Endothelial cell of umbilical vein (primary cell): ENCODE measurements at regions not wholly inside any gene's neighbourhood (a gene's known extent, or its start where the extent isn't known, plus 50 kb on each side); places are given as distances from the start of the nearest gene placed in this dataset.

ENCODE experiments used
- BruUV-seq: library from RNA; stranded (reverse); fragments of 400-500 nt; replicated peaks from 2 replicates; lab custom pipeline; 2021; lab: Mats Ljungman, UMichigan
- CTCF ChIA-PET: fragments of 300-600, 350-600 bp; sonication (Branson Sonifier 250); formaldehyde crosslinking; loops from one replicate; lab custom pipeline; 2021; ENCODE audit warnings: antibody characterized with exemption, inconsistent platforms; lab: Charles Lee
- POLR2A ChIA-PET: fragments of 300-600, 350-600 bp; sonication (Branson Sonifier 250); formaldehyde crosslinking; loops from one replicate; lab custom pipeline; 2021; ENCODE audit warnings: antibody characterized with exemption, inconsistent platforms; lab: Charles Lee
- DNase-seq: peaks from one replicate; pipeline ENCODE4 v3.0.0-alpha.2; 2011; ENCODE audit warnings: low read depth, low spot score
- FAIRE-seq: peaks from 2 replicates; lab custom pipeline; 2011; peaks lifted over from hg19 to GRCh38; lab: Jason Lieb, UNC
- H2AFZ ChIP-seq: 2 replicates; pipeline ENCODE4 v1.6.0; 2012; ENCODE audit warnings: low read depth, low read length, control low read depth, inconsistent platforms
- H3K27ac ChIP-seq: 2 replicates; pipeline ENCODE4 v1.5.1; 2011; ENCODE audit warnings: low read depth, mild to moderate bottlenecking, control low read depth, low read length, moderate library complexity; ENCODE audit not compliant: insufficient read depth
- H3K27me3 ChIP-seq, 2 experiments: 2 replicates each; pipeline versions ENCODE4 v1.6.0 to v1.6.1; 2011; ENCODE audit warnings: low read length in 2 of 2, mixed read lengths in 1 of 2; ENCODE audit not compliant: control insufficient read depth in 2 of 2, insufficient read depth in 2 of 2
- H3K36me3 ChIP-seq, 2 experiments: 2 replicates in 1 of 2; 3 replicates in 1 of 2; pipeline ENCODE4 v1.5.1; 2011; ENCODE audit warnings: low read length in 2 of 2, mild to moderate bottlenecking in 1 of 2, moderate library complexity in 1 of 2; ENCODE audit not compliant: control insufficient read depth in 2 of 2, insufficient read depth in 2 of 2; ENCODE audit errors: extremely low read depth in 1 of 2
- H3K4me1 ChIP-seq: 3 replicates; pipeline ENCODE4 v1.5.1; 2011; ENCODE audit warnings: mild to moderate bottlenecking, low read length; ENCODE audit not compliant: control insufficient read depth, insufficient read depth; ENCODE audit errors: extremely low read depth
- H3K4me2 ChIP-seq: 2 replicates; pipeline ENCODE4 v1.6.1; 2011; ENCODE audit warnings: low read length, control low read depth, mixed read lengths; ENCODE audit not compliant: insufficient read depth
- H3K4me3 ChIP-seq, 3 experiments: fragments of 200-600 bp in 1 of 3; sonication (generic), shearing (Covaris generic) in 1 of 3; replicated peaks in 1 of 3; 2 replicates each; pipeline ENCODE4 v1.5.1; 2011 to 2016; ENCODE audit warnings: control low read depth in 3 of 3, low read length in 3 of 3, mild to moderate bottlenecking in 2 of 3, inconsistent platforms in 1 of 3, low read depth in 1 of 3, moderate library complexity in 1 of 3; ENCODE audit not compliant: insufficient read depth in 1 of 3
- H3K79me2 ChIP-seq: 2 replicates; pipeline ENCODE4 v1.6.0; 2012; ENCODE audit warnings: low read length, inconsistent platforms; ENCODE audit not compliant: control insufficient read depth, insufficient read depth
- H3K9ac ChIP-seq: replicated peaks from 2 replicates; pipeline ENCODE3; 2011; ENCODE audit warnings: low read length, control low read depth; ENCODE audit not compliant: insufficient read depth; ENCODE audit errors: extremely low read depth
- H3K9me1 ChIP-seq: replicated peaks from 3 replicates; pipeline ENCODE4 v1.6.0; 2011; ENCODE audit warnings: mild to moderate bottlenecking, low read length; ENCODE audit not compliant: control insufficient read depth, insufficient read depth; ENCODE audit errors: extremely low read depth
- H3K9me3 ChIP-seq: replicated peaks from 2 replicates; pipeline ENCODE4 v1.5.1; 2012; ENCODE audit warnings: low read length, inconsistent platforms; ENCODE audit not compliant: control insufficient read depth, insufficient read depth
- H4K20me1 ChIP-seq: replicated peaks from 2 replicates; pipeline ENCODE3; 2011; ENCODE audit warnings: mild to moderate bottlenecking, low read length; ENCODE audit not compliant: control insufficient read depth, insufficient read depth; ENCODE audit errors: extremely low read depth
- CTCF ChIP-seq, 2 donors: IDR thresholded peaks; 1 replicate in 1 of 2; 2 replicates in 1 of 2; pipeline ENCODE4 v1.5.1; 2011; ENCODE audit warnings: low read length in 2 of 2, mild to moderate bottlenecking in 2 of 2, moderate library complexity in 2 of 2, control low read depth in 1 of 2, inconsistent platforms in 1 of 2, low read depth in 1 of 2; ENCODE audit not compliant: insufficient read depth in 1 of 2; ENCODE audit errors: extremely low read depth in 1 of 2
- EZH2 ChIP-seq: IDR thresholded peaks from 2 replicates; pipeline ENCODE4 v1.6.1; 2012; ENCODE audit warnings: borderline replicate concordance, low read depth, mild to moderate bottlenecking, moderate library complexity, low read length, inconsistent platforms; ENCODE audit not compliant: severe bottlenecking
- FOS ChIP-seq: IDR thresholded peaks from 2 replicates; pipeline ENCODE4 v1.6.1; 2011; ENCODE audit warnings: mild to moderate bottlenecking, low read length, moderate library complexity, borderline replicate concordance; ENCODE audit not compliant: insufficient read depth
- GATA2 ChIP-seq: IDR thresholded peaks from 2 replicates; pipeline ENCODE4 v1.7.0; 2011; ENCODE audit warnings: low read depth, mild to moderate bottlenecking, moderate library complexity, mixed read lengths, low read length; ENCODE audit not compliant: insufficient read length, insufficient read depth
- JUN ChIP-seq: IDR thresholded peaks from 2 replicates; pipeline ENCODE4 v1.6.1; 2011; ENCODE audit warnings: borderline replicate concordance, low read depth; ENCODE audit not compliant: insufficient read length, insufficient read depth
- MAX ChIP-seq: IDR thresholded peaks from 2 replicates; pipeline ENCODE4 v1.6.1; 2011; ENCODE audit not compliant: insufficient read depth, insufficient read length
- MYC ChIP-seq: IDR thresholded peaks from one replicate; pipeline ENCODE4 v1.6.1; 2011; ENCODE audit warnings: mild to moderate bottlenecking, low read depth, low read length
- POLR2A ChIP-seq: IDR thresholded peaks from 2 replicates; pipeline ENCODE4 v1.6.1; 2012; ENCODE audit warnings: low read depth, mild to moderate bottlenecking, control low read depth, low read length
- POLR2AphosphoS5 ChIP-seq: IDR thresholded peaks from 2 replicates; pipeline ENCODE4 v1.6.1; 2012; ENCODE audit warnings: low read depth, mild to moderate bottlenecking, control low read depth, low read length, moderate library complexity; ENCODE audit not compliant: insufficient read depth
- dilution Hi-C: fragments of 300-500 bp; cut with MboI; formaldehyde crosslinking; loops from one replicate; pipeline ENCODE4 v1.15.0; 2019; ENCODE audit warnings: low sequenced_read_pairs; ENCODE audit not compliant: extremely low pct_ligation_motif_present
- intact Hi-C: fragments of 100-400 bp; cut with micrococcal nuclease; formaldehyde crosslinking; loops from one replicate; pipeline ENCODE4 v1.10.0; 2022

- no peaks in the 10 kb centered on the region for H3K9me1 ChIP-seq
- H3K4me3 ChIP-seq: no peak overlapping the region
- TF ChIP-seq FOS: no peak
- TF ChIP-seq GATA2: no peak
- no peak for TF ChIP-seq EZH2
- H3K4me1 ChIP-seq: no peaks in the 10 kb centered on the region
- H3K9me3 ChIP-seq: no peaks in the 10 kb centered on the region
- H3K4me2 ChIP-seq: no peak overlapping the region
- no peaks in the 10 kb centered on the region for H3K36me3 ChIP-seq
- H3K9ac ChIP-seq: no peak overlapping the region
- no TSS peak for BruUV-seq
- peaks cover 0 to 1% of the 10 kb centered on the region in 2 experiments for H3K27me3 ChIP-seq
- ChIA-PET POLR2A (no interaction called here), CTCF (interaction anchor here (2.1 kb wide), 1 partner anchor 128 kb away, joined by 4 read pairs; no protein-coding TSS in a partner anchor)
- H2AFZ ChIP-seq: no peak overlapping the region
- no peak for FAIRE-seq
- H3K27ac ChIP-seq: no peak overlapping the region
- H3K79me2 ChIP-seq: no peaks in the 10 kb centered on the region
- H4K20me1 ChIP-seq: no peaks in the 10 kb centered on the region
- dilution Hi-C loops (no loop called here), intact Hi-C loops (no loop called here)
- DNase-seq: no peak
Observed at GRCh38 chr1:55504306-55504731, 289.2 kb upstream of the USP24 start.

GRCh38 chr1:55503663-55504305 lies 288.6 kb upstream of the USP24 start:
- DNase-seq: no peak
- Histone ChIP-seq H4K20me1 (no peaks in the 10 kb centered on the region), H3K27me3 (peaks cover 0 to 1% of the 10 kb centered on the region in 2 experiments), H3K9me3 (no peaks in the 10 kb centered on the region), H3K4me1 (no peaks in the 10 kb centered on the region), H3K9me1 (no peaks in the 10 kb centered on the region), H3K4me3 (no peak overlapping the region), H3K27ac (no peak overlapping the region), H3K9ac (no peak overlapping the region), H2AFZ (no peak overlapping the region), H3K36me3 (no peaks in the 10 kb centered on the region), H3K79me2 (no peaks in the 10 kb centered on the region), H3K4me2 (no peak overlapping the region)
- intact Hi-C loops (no loop called here), dilution Hi-C loops (no loop called here)
- TF ChIP-seq CTCF (IDR thresholded peaks at IDR 0.05; ENCODE audit: extremely low read depth in 1 of 2, insufficient read depth in 1 of 2, low read depth in 1 of 2, low read length in 2 of 2) (no peak), POLR2A (no peak), EZH2 (no peak), MAX (no peak), POLR2AphosphoS5 (no peak), JUN (no peak), MYC (no peak), GATA2 (no peak), FOS (no peak)
- no peak for FAIRE-seq
- ChIA-PET CTCF (interaction anchor here (2.1 kb wide), 1 partner anchor 128 kb away, joined by 4 read pairs; no protein-coding TSS in a partner anchor), POLR2A (no interaction called here)
- no TSS peak for BruUV-seq
